ENCODE measurements at regions not wholly inside any gene's neighbourhood (a gene's known extent, or its start where the extent isn't known, plus 50 kb on each side); places are given as distances from the start of the nearest gene placed in this dataset.

GRCh38 chr9:3585606-3586005 lies 59.8 kb upstream of the RFX3 start:
- no peak for FAIRE-seq
- no peak for DNase-seq (ENCODE audit: insufficient read length, low spot score)
- no peak for TF ChIP-seq POU2F2 (IDR thresholded peaks at IDR 0.05; ENCODE audit: low read depth, low read length)
- no peak for TF ChIP-seq PAX5 (IDR thresholded peaks at IDR 0.05; ENCODE audit: insufficient read depth, low read length, severe bottlenecking)
- TF ChIP-seq TAF1 (IDR thresholded peaks at IDR 0.05; ENCODE audit: low read depth, low read length): no peak
- no peak for TF ChIP-seq POLR2A (IDR thresholded peaks at IDR 0.05; ENCODE audit: low read depth, low read length)
- TF ChIP-seq SPI1 (IDR thresholded peaks at IDR 0.05; ENCODE audit: low read depth, low read length): no peak
- TF ChIP-seq POLR2AphosphoS5 (IDR thresholded peaks at IDR 0.05; ENCODE audit: low read depth, low read length): no peak

GRCh38 chr9:3578786-3579185 lies 53.0 kb upstream of the RFX3 start:
- TF ChIP-seq POLR2A (IDR thresholded peaks at IDR 0.05; ENCODE audit: low read depth, low read length): no peak
- TF ChIP-seq PAX5 (IDR thresholded peaks at IDR 0.05; ENCODE audit: insufficient read depth, low read length, severe bottlenecking): no peak
- TF ChIP-seq TAF1 (IDR thresholded peaks at IDR 0.05; ENCODE audit: low read depth, low read length): no peak
- TF ChIP-seq POLR2AphosphoS5 (IDR thresholded peaks at IDR 0.05; ENCODE audit: low read depth, low read length): no peak
- TF ChIP-seq SPI1 (IDR thresholded peaks at IDR 0.05; ENCODE audit: low read depth, low read length): no peak
- TF ChIP-seq POU2F2 (IDR thresholded peaks at IDR 0.05; ENCODE audit: low read depth, low read length): no peak
- FAIRE-seq (no peak), DNase-seq (ENCODE audit: insufficient read length, low spot score) (no peak)

- DNase-seq (ENCODE audit: insufficient read length, low spot score): no peak
Observed at GRCh38 chr9:3576328-3576727, 50.5 kb upstream of the RFX3 start.

GRCh38 chr9:3575821-3576220 lies 50.0 kb upstream of the RFX3 start:
- no peak for FAIRE-seq
- TF ChIP-seq POU2F2 (IDR thresholded peaks at IDR 0.05; ENCODE audit: low read depth, low read length) (no peak), POLR2AphosphoS5 (IDR thresholded peaks at IDR 0.05; ENCODE audit: low read depth, low read length) (no peak)

More at GRCh38 chr9:3576328-3576727, 50.5 kb upstream of the RFX3 start:
- FAIRE-seq: no peak
- TF ChIP-seq POU2F2 (IDR thresholded peaks at IDR 0.05; ENCODE audit: low read depth, low read length): no peak
- no peak for TF ChIP-seq SPI1 (IDR thresholded peaks at IDR 0.05; ENCODE audit: low read depth, low read length)
- TF ChIP-seq TAF1 (IDR thresholded peaks at IDR 0.05; ENCODE audit: low read depth, low read length): no peak
- no peak for TF ChIP-seq POLR2A (IDR thresholded peaks at IDR 0.05; ENCODE audit: low read depth, low read length)
- no peak for TF ChIP-seq POLR2AphosphoS5 (IDR thresholded peaks at IDR 0.05; ENCODE audit: low read depth, low read length)
- TF ChIP-seq PAX5 (IDR thresholded peaks at IDR 0.05; ENCODE audit: insufficient read depth, low read length, severe bottlenecking): no peak

More at GRCh38 chr9:3575821-3576220, 50.0 kb upstream of the RFX3 start:
- no peak for DNase-seq (ENCODE audit: insufficient read length, low spot score)

All from GM12891 (cell line).